Smooth muscle cell (in vitro differentiated cells): ENCODE measurements at regions not wholly inside any gene's neighbourhood (a gene's known extent, or its start where the extent isn't known, plus 50 kb on each side); places are given as distances from the start of the nearest gene placed in this dataset.

ENCODE experiments used
- DNase-seq: peaks from one replicate; lab custom pipeline; 2025; ENCODE audit not compliant: unreplicated experiment; lab: John Stamatoyannopoulos, UW
- H2AFZ ChIP-seq: fragments of 200-600 bp; sonication (generic); 2 replicates; pipeline ENCODE4 v1.6.0; 2016; ENCODE audit warnings: antibody characterized with exemption, low read depth, mild to moderate bottlenecking
- H3F3A ChIP-seq: fragments of 200-600 bp; sonication (generic); 2 replicates; pipeline ENCODE4 v1.6.0; 2017; ENCODE audit warnings: antibody characterized with exemption, low read depth
- H3K27ac ChIP-seq: fragments of 200-600 bp; sonication (generic); 2 replicates; pipeline ENCODE4 v1.5.1; 2016; ENCODE audit warnings: low read depth, mild to moderate bottlenecking
- H3K27me3 ChIP-seq: fragments of 200-600 bp; sonication (generic); 2 replicates; pipeline ENCODE4 v1.6.1; 2016; ENCODE audit warnings: low read depth, mild to moderate bottlenecking
- H3K36me3 ChIP-seq: fragments of 200-600 bp; sonication (generic); 2 replicates; pipeline ENCODE4 v1.5.1; 2016; ENCODE audit warnings: low read depth
- H3K4me1 ChIP-seq: fragments of 200-600 bp; sonication (generic); 2 replicates; pipeline ENCODE4 v1.5.1; 2016; ENCODE audit warnings: low read depth
- H3K4me2 ChIP-seq: fragments of 200-600 bp; sonication (generic); 2 replicates; pipeline ENCODE4 v1.6.0; 2016; ENCODE audit warnings: mild to moderate bottlenecking
- H3K4me3 ChIP-seq: fragments of 200-600 bp; sonication (generic); 2 replicates; pipeline ENCODE4 v1.5.1; 2016; ENCODE audit warnings: mild to moderate bottlenecking
- H3K79me2 ChIP-seq: fragments of 200-600 bp; sonication (generic); 2 replicates; pipeline ENCODE4 v1.6.0; 2016; ENCODE audit warnings: low read depth, mild to moderate bottlenecking
- H3K9ac ChIP-seq: fragments of 200-600 bp; sonication (generic); 2 replicates; pipeline ENCODE4 v1.6.0; 2016; ENCODE audit warnings: low read depth
- H3K9me3 ChIP-seq: fragments of 200-600 bp; sonication (generic); replicated peaks from 2 replicates; pipeline ENCODE4 v1.5.1; 2016; ENCODE audit warnings: low read depth
- H4K20me1 ChIP-seq: fragments of 200-600 bp; sonication (generic); 2 replicates; pipeline ENCODE4 v1.6.0; 2016; ENCODE audit warnings: low read depth
- WGBS: methylation state at CpG from one replicate; pipeline ENCODE4 v1.1.7; 2016; ENCODE audit warnings: low lambda C conversion rate; 5-methylcytosine and 5-hydroxymethylcytosine counted together
- TF ChIP-seq, protein P1 (sequence below): fragments of 200-600 bp; sonication (generic); IDR thresholded peaks from 2 replicates; pipeline ENCODE4 v1.5.1; 2017; ENCODE audit warnings: borderline replicate concordance, mild to moderate bottlenecking, antibody characterized with exemption; ENCODE audit not compliant: insufficient read depth, poor library complexity, severe bottlenecking

- H2AFZ ChIP-seq, result no peak overlapping the region
Observed at GRCh38 chr12:75818863-75819262, 212.7 kb downstream of the PHLDA1 start.

DNA sequence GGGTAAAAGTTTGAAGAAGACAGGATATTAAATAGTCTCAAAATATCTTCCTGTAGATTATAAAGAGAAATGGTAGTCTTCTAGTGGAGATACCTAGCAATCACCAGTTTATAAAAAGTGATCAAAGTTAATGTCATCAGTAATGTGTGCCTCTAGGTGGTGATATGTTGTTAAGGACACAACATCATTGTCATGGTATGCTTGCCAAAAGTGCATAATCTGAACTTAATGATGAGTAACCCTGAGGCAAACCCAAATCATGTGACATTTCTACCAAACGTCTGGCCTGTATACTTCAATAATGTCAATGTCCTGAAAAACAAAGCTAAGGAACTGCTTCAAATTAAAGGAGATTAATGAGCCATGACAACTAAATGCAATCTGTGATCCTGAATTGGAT lies 214.7 kb downstream of the PHLDA1 start:
- Histone ChIP-seq H3K27ac (no peak overlapping the region), H3F3A (no peaks in the 10 kb centered on the region), H3K9ac (no peak overlapping the region)

More at GRCh38 chr12:75818863-75819262, 212.7 kb downstream of the PHLDA1 start:
- Histone ChIP-seq H3K4me3 (no peak overlapping the region), H3K9me3 (no peaks in the 10 kb centered on the region), H3K36me3 (no peaks in the 10 kb centered on the region), H4K20me1 (no peaks in the 10 kb centered on the region), H3K4me2 (no peak overlapping the region), H3K27me3 (no peaks in the 10 kb centered on the region), H3F3A (no peaks in the 10 kb centered on the region), H3K79me2 (no peaks in the 10 kb centered on the region), H3K4me1 (peaks cover 3% of the 10 kb centered on the region), H3K9ac (no peak overlapping the region), H3K27ac (no peak overlapping the region)
- TF ChIP-seq, protein P1, sequence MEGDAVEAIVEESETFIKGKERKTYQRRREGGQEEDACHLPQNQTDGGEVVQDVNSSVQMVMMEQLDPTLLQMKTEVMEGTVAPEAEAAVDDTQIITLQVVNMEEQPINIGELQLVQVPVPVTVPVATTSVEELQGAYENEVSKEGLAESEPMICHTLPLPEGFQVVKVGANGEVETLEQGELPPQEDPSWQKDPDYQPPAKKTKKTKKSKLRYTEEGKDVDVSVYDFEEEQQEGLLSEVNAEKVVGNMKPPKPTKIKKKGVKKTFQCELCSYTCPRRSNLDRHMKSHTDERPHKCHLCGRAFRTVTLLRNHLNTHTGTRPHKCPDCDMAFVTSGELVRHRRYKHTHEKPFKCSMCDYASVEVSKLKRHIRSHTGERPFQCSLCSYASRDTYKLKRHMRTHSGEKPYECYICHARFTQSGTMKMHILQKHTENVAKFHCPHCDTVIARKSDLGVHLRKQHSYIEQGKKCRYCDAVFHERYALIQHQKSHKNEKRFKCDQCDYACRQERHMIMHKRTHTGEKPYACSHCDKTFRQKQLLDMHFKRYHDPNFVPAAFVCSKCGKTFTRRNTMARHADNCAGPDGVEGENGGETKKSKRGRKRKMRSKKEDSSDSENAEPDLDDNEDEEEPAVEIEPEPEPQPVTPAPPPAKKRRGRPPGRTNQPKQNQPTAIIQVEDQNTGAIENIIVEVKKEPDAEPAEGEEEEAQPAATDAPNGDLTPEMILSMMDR, result no peak
- DNase-seq, result no peak

DNA sequence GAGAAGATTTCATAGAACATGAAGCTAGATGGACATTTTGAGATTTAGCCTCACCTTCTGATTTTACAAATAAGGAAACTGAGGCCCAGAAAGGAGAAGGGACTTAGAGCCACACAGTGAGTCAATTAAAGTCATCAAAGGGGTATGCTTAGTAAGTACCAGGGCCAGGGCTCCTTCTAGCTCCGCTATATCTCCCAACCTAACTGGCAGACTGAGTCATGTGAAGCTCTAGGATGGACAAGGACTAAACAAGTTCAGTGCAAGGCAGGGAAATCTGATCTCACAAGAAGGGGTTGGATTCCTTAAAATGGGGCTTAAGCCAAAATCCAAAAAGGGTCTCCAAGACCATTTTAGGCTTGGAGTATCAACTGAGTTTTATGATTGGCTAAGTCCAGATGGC lies 215.8 kb downstream of the PHLDA1 start:
- Histone ChIP-seq H3K9me3 (no peaks in the 10 kb centered on the region), H3K27ac (peak overlapping the region; percentile 96), H3F3A (no peaks in the 10 kb centered on the region), H4K20me1 (no peaks in the 10 kb centered on the region), H3K79me2 (no peaks in the 10 kb centered on the region), H3K4me1 (peaks cover 13% of the 10 kb centered on the region), H3K27me3 (no peaks in the 10 kb centered on the region), H2AFZ (no peak overlapping the region), H3K36me3 (no peaks in the 10 kb centered on the region), H3K4me2 (peak overlapping the region; percentile 32), H3K4me3 (no peak overlapping the region), H3K9ac (peak overlapping the region; percentile 83)
- no peak for DNase-seq
- TF ChIP-seq, protein P1, result no peak
- WGBS, result 50% methylated on average over 1 of the region's 1 CpG

More for the DNA sequence above, 214.7 kb downstream of the PHLDA1 start:
- H3K4me2 ChIP-seq, result no peak overlapping the region
- H2AFZ ChIP-seq, result no peak overlapping the region
- no peaks in the 10 kb centered on the region for H3K36me3 ChIP-seq
- peaks cover 12% of the 10 kb centered on the region for H3K4me1 ChIP-seq
- no peak overlapping the region for H3K4me3 ChIP-seq
- TF ChIP-seq, protein P1, result no peak
- 12% methylated on average over 1 of the region's 1 CpG for WGBS
- no peaks in the 10 kb centered on the region for H3K27me3 ChIP-seq
- H4K20me1 ChIP-seq, result no peaks in the 10 kb centered on the region
- DNase-seq, result no peak
- no peaks in the 10 kb centered on the region for H3K9me3 ChIP-seq
- no peaks in the 10 kb centered on the region for H3K79me2 ChIP-seq

- Histone ChIP-seq H3K27ac (peak overlapping the region; percentile 96), H3F3A (no peaks in the 10 kb centered on the region), H3K79me2 (no peaks in the 10 kb centered on the region), H4K20me1 (no peaks in the 10 kb centered on the region), H3K4me1 (peaks cover 13% of the 10 kb centered on the region), H3K9ac (peak overlapping the region; percentile 83), H3K36me3 (no peaks in the 10 kb centered on the region), H3K4me3 (no peak overlapping the region), H3K9me3 (no peaks in the 10 kb centered on the region), H3K4me2 (peak overlapping the region; percentile 32), H3K27me3 (no peaks in the 10 kb centered on the region), H2AFZ (no peak overlapping the region)
- no peak for DNase-seq
- TF ChIP-seq, protein P1, result no peak
- 39% methylated on average over 6 of the region's 6 CpGs for WGBS
Observed at GRCh38 chr12:75814851-75815754, 216.5 kb downstream of the PHLDA1 start.
